ENCODE measurements at regions not wholly inside any gene's neighbourhood (a gene's known extent, or its start where the extent isn't known, plus 50 kb on each side); places are given as distances from the start of the nearest gene placed in this dataset.

DNA sequence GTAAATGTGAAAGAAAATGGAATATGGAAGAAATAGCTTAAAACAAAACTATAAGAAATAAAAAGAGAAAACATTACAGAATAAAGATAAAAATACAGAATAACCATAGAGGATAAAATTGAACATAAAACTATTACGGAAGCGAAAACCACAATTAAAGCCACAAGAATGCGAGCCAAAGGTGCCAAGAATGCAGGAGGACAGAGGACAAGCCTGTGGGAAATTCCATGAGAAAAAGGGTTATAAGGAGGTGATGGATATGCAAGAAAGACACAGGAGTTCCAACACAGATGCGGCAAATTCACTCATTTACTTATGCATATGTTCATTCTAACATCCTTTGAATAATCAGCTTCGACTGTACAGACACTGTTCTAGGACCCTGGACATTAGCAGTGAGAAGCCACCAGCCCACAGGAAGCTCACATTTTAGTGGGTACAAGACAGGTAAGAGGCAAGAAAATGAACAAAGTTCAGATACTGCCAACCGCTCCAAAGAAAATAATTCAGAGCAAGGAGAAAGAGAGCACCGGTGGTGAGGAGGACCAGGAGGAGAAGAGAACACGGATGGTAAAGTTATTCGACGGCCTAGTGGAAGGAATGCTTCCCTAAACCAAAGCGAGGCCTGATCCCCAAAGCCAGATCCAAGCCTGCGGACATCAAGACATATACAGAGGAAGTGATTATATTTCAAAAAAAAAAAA lies 213.7 kb upstream of the MGMT start:
- TF ChIP-seq EP300 (IDR thresholded peaks at IDR 0.05) (no peak), POLR2A (IDR thresholded peaks at IDR 0.05) (no peak)
- TF ChIP-seq, protein P1, sequence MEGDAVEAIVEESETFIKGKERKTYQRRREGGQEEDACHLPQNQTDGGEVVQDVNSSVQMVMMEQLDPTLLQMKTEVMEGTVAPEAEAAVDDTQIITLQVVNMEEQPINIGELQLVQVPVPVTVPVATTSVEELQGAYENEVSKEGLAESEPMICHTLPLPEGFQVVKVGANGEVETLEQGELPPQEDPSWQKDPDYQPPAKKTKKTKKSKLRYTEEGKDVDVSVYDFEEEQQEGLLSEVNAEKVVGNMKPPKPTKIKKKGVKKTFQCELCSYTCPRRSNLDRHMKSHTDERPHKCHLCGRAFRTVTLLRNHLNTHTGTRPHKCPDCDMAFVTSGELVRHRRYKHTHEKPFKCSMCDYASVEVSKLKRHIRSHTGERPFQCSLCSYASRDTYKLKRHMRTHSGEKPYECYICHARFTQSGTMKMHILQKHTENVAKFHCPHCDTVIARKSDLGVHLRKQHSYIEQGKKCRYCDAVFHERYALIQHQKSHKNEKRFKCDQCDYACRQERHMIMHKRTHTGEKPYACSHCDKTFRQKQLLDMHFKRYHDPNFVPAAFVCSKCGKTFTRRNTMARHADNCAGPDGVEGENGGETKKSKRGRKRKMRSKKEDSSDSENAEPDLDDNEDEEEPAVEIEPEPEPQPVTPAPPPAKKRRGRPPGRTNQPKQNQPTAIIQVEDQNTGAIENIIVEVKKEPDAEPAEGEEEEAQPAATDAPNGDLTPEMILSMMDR (IDR thresholded peaks at IDR 0.05) = no peak

All from ovary (tissue), 3 donors.